ENCODE measurements at regions not wholly inside any gene's neighbourhood (a gene's known extent, or its start where the extent isn't known, plus 50 kb on each side); places are given as distances from the start of the nearest gene placed in this dataset.

- no peak for TF ChIP-seq CTCF (IDR thresholded peaks at IDR 0.05)
- no peak for TF ChIP-seq POLR2A (IDR thresholded peaks at IDR 0.05)
Measured at GRCh38 chr5:79890119-79890929, 100.7 kb downstream of the MTX3 start.
